OCI-M1 (cell line): ENCODE measurements at regions not wholly inside any gene's neighbourhood (a gene's known extent, or its start where the extent isn't known, plus 50 kb on each side); places are given as distances from the start of the nearest gene placed in this dataset.
A peak's percentile ranks its signal among the peaks of the same experiment; 100 is the strongest.

Experiments
- DNase-seq: peaks from one replicate; lab custom pipeline; 2025; lab: John Stamatoyannopoulos, UW

DNA sequence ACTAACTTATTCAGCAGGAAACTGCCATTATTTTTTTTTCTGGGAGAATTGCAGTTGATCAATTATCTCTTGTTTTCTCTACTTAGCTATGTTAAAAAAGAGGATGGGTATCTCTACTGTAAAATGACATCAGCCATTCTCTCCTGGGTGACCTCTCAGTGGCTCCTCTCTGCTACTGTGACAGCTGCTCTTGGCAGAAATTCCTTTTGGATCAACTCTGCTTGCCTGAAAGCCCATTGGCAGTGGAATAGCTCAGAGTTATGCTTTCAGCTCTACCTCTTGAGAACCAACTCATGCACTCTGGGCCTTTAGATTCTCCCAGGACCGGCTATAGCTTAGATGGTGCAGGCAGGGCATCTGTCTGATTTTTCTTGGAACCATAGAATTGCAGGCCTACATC is 99.9 kb upstream of the GAP43 start:
- no peak for DNase-seq

DNA sequence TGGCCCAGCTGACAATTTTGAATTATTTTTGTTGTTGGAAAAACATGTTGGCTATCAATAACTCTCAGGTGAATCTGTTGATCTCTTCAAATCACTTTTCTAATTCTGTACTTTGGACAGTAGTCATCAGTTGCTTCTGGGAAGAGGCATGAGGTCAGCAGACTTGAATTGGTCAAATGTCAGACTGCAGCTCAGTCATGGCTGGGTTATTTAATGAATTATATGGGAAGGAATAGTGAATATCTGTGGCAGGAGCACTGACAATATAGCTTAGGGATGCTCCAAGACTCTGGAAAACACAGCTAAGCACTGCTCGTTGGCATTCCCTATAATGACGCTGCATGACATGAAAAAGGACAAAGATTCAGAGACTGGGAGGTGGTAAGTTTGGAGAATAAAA is 98.8 kb upstream of the GAP43 start:
- DNase-seq, result no peak

DNA sequence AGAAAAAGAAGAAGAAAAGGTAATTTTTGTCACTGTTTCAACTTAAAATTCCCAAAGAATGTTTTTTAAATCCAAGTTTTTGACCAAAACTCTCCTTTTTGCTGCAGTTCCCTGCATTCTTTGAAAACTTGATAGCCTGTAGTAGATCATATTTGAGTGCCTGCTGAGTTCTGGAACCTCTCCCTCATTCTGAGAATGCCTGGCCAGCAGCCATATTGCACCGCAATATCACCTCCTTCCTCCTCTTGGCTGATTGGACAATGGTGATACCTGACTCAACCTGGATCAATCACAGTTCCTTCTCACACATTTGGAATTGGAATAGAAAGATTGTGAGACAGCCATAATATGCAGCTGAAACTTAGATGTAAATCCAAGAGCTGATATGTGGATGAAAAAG is 97.6 kb upstream of the GAP43 start:
- no peak for DNase-seq

DNA sequence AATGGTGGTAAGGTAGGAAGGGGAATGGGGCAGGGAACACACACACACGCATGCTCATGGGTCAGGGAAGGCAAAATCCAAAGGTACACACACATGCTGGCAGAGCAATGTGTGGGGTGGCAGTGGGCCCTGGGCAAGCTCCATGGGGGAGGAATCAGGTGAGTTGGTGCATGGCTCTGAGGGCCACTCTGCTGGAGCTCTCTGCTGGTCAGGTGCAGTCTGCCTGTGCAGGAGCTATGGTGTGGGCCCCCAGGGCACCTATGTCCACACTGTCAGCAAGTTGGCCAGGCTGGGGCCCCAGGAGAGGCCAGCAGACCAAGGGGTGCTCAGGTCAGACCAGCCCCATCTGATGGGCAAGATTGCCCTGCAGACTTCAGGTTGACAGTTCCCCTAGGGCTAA is 90.1 kb upstream of the GAP43 start:
- DNase-seq, result no peak

DNA sequence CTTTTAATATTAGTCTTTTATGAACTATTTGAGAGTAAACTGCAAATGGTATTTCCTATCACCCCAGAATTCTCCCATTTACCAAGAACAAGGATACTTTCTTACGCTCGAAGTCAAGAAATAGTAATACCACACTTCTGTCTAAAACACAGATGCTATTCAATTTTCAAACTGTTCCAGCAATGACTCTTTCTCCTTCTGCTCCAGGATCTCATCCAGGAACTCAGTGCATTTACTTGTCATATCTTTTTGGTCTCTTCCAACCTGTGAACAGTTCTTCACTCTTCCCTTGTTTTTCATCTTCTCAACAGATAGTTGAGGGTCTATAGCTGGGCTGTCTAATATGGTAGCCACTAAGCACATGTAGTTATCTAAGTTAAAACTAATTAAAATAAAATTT is 87.1 kb upstream of the GAP43 start:
- DNase-seq, result no peak

DNA sequence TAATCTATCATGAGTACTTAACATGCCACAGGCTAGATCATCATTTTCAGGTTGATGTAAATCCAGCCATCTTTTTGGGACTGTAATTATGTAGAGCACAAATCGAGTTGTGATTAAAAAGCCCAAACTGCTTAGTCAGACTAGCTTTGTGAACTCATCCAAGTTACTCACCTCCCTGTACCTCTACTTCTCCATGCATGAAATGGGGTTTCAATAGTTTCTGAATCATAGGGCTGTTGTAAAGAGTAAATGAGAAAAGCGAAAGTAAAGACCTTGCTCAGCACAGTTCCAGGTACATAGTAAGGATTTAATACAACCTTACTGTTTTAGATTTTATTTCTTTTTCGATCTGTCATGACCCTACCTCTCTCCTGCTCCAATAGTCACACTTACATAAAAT is 85.6 kb upstream of the GAP43 start:
- DNase-seq, result no peak

DNA sequence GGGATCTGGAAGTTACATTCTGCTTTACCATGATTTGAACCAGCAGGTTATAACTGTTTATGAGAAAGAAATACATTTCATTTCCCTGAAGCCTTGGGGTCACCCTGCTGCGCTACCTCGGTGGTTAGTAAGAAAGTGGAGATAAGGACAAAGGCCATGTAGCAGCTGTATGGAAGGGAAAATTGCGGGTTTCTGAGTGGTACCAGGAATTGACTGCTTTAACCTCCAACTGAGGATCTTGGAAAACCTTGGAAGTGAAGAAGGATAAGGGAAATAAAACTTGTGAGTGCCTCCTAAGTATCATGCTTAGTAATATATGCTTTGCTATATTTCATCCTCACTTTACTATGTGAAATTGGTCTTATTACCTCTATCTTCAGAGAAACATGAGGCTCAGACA is 76.1 kb upstream of the GAP43 start:
- DNase-seq, result no peak

DNA sequence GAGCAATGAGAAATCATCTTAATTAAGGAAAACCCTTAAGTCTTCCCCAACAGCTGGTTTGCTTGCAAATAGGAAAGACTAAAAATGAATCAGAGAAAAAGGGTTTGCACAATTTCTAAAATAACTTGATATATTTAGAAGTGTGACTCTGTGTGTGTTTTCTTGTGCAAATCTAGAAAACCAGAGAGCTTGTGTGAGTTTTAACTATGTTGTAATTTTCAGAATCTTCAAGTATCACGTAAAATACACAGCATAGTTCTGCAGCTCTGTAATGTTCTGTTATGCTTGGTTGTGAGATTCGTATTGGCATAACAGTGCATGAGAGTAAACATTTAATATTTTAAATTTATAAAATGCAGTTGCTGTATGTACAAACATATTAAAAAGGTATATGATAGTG is 74.7 kb upstream of the GAP43 start:
- no peak for DNase-seq

DNA sequence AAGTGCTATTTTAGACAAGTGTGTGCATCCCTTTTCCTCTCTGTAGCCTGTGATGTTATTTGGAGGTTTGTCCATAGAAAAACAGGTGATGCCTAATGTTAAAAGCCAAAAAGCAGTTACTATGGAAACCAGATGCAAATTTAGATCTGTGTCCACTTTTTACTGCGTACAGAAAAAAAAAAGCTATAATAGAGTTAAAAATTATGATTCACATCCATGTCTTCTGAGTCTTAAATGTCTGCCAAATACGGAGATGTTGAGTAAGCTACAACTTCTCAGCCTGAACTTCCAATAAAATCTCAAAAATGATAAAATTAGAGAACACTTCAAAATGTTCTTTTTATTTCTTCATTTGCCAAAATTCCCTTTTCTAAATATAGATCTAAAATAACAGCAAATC is 74.2 kb upstream of the GAP43 start:
- DNase-seq, result no peak

DNA sequence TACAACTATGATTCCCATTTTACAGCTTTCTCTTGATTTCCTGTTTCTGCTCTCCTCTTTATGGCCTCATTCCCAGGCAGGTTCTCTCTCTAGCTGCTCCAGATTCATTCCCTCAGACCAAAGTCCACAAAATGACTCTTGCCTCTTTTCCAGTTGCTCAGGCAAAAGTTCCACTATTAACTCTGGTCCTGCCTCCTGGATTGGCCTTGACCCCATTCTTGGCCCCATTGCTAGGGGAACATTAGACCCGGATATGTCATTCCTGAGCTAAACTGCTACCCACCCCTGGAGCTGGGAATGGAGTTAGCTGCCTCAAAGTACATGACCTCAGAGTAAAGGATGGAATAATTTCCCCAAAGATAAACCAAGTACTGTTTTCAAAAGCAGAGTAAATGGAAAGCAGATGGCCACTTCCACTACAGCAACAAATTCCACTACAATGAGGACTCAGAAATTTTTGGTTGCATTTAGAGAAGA is 73.0 kb upstream of the GAP43 start:
- DNase-seq, result no peak

DNA sequence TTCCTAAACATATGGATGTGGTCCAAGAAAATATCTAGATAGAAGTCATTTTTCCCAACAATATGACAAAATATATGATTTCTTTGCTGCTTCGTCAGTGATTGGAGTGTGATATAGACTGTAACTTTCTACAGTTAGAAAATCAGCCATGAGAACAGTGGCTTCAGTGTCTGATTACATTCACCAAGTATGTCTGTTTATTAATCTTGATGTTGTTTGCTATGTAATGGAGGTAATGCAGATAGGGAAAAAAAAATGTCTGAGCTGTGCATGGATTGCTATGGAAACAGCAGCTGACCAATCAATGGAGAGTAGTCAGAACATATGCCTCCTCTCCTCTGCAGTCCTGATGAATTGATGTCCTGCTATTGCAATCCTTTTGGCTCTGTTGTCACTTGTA is 72.3 kb upstream of the GAP43 start:
- DNase-seq, result no peak

DNA sequence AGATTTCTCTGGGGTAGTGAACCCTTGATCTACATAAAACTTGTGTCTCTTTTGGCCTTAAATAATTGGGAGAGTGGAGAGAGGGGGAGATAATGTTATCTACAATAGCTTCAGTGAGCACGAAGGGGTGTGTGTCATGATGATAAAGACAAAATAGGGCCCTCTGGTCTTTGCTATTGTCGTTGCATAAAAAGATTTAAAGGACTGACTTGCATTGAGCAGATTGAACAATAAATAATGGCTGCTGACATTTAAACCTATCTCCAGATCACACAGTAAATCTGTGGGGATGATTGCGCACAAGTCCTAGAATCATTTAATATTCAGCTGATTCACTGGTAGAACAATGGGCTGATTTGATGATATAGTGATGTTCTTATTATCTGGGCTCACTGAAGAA is 71.3 kb upstream of the GAP43 start:
- peak; percentile 69 for DNase-seq

DNA sequence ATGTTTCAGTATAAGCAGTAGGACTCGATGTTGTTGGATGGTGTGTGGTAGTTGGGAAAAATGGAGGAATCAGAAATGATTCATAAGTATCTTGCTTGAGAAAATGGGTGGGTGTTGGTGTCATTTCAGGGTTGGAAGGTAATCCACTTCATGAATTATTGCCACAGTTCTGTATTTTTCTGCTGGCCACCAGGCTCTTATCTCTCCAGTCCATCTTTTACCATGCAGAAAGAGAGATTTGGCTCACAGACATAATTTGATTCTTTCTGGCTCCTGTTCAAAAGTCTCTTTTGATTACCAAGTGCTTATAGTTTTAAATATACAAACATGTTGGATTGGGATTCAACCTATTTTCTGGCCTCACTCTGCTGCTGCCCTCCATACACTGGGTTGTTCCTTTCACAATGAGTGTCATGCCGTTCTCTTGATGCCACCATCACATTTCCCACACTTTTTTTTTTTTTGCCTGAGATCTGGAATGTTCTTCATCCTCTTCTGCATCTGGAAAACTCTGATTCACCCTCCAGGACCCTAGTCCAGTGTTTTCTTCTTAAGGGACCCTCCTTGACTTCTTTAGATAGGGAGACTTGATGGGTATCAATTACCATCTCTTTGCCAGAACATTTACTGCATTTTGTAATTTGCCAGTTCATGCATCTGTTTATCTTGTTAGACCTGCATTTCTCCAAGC is 69.4 kb upstream of the GAP43 start:
- DNase-seq, result no peak

DNA sequence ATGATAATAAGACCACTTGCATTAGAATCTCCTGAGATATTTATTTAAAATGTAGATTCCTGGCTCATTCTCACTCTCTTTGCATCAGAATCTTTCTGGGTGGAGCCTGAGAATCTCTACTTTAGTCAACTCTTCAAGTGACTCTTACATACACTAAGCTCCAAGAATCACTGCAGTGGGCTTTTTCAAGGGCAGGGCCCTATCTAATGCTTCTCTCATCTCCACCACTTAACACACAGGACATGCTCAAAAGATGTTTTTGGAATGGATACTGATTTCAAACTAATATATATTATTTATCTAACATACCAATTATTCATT is 68.9 kb upstream of the GAP43 start:
- no peak for DNase-seq

DNA sequence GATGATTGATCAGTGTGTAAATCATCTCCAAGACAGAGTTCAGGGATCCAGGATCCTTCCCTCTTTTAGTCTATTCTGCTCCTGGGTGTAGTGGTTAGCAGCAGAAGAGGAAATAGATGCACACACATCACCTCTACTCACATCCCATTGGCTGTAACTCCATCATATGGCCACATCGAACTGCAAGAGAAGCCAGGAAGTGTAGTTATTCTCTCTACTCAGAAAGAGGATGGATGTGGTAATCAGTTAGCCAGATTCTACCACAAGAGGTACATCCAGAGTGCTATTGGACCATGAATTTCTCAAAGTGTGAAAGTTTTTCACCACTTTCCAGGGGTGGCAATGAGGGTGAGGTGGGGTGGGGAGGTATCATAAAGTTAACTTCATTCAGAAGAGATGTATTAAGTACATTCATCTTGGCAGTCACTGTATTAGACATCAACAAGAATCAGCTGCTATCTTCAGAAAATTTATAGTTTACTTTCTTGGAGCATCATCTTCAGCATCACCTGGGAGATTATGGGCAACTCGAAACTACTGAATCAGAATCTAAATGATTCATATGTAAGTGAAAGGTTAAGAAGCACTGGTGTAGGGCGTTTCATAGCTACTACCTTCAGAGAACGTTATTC is 60.6 kb upstream of the GAP43 start:
- DNase-seq, result no peak

DNA sequence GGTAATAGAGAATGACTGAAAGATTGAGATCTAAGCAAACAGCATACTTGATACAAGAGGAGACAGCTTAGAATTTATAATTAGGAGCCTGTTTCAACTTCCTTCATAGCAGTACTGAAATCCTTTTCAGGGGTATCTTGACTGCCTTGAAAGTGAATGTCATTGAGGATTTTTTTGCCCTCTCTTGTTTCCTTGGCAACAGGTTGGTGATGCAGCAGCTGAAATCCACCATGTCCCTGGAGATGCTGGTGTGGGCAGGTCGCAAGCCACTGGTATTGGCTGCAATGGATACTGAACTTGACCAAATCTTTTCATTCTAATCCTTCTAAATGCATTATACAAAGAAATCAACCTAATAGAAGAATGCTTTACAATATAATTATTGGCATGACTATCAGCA is 59.3 kb upstream of the GAP43 start:
- no peak for DNase-seq

DNA sequence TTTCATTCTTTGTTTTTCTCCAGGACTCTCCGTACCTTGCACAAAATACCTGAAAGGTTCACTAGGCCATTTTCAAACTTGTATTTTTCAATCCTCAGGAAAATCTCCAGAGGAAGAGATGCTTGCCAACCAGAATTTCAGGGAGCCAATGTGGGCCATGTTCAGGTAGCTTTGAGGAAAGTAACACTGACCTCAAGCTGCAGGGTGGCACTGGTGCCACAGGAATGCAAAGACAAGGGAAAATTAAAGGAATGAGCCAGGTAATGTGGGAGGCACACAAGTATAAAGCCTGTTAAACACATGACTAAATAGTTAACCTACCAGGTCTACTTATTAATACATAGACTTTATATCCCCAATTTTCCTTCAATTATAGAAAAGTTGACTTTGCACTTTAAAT is 51.9 kb upstream of the GAP43 start:
- DNase-seq, result no peak
